Neutrophil (primary cell): ENCODE measurements at regions not wholly inside any gene's neighbourhood (a gene's known extent, or its start where the extent isn't known, plus 50 kb on each side); places are given as distances from the start of the nearest gene placed in this dataset.
"Not testable (repeated sequence)": the region's sequence is repeated elsewhere in the genome, so short reads cannot be mapped to it uniquely, and the experiment has no call there.

ENCODE experiments used
- H3K27ac ChIP-seq: fragments of 200-600 bp; sonication (generic); 2 replicates; pipeline ENCODE4 v1.5.1; 2016; ENCODE audit warnings: mild to moderate bottlenecking, moderate library complexity
- H3K27me3 ChIP-seq: fragments of 200-600 bp; sonication (generic); 2 replicates; pipeline ENCODE4 v1.6.0; 2016; ENCODE audit warnings: mild to moderate bottlenecking
- H3K36me3 ChIP-seq: fragments of 200-600 bp; sonication (generic); 2 replicates; pipeline ENCODE4 v1.5.1; 2017
- H3K4me1 ChIP-seq, 2 experiments: fragments of 200-600 bp in 1 of 2; sonication (generic) in 1 of 2; 1 replicate in 1 of 2; 2 replicates in 1 of 2; pipeline versions ENCODE4 v1.5.1 to v1.6.1; 2013 to 2016; ENCODE audit warnings: low read depth in 1 of 2, low read length in 1 of 2, mild to moderate bottlenecking in 1 of 2, moderate library complexity in 1 of 2; ENCODE audit not compliant: control insufficient read depth in 1 of 2, insufficient read depth in 1 of 2
- H3K4me3 ChIP-seq, 2 experiments: fragments of 200-600 bp in 1 of 2; sonication (generic) in 1 of 2; 1 replicate in 1 of 2; 2 replicates in 1 of 2; pipeline ENCODE4 v1.5.1; 2013 to 2016; ENCODE audit warnings: low read depth in 1 of 2, low read length in 1 of 2, mild to moderate bottlenecking in 1 of 2, moderate library complexity in 1 of 2
- H3K9me3 ChIP-seq: fragments of 200-600 bp; sonication (generic); 2 replicates; pipeline ENCODE4 v1.5.1; 2016
- TF ChIP-seq, protein P1 (sequence below): fragments of 200-600 bp; sonication (generic); IDR thresholded peaks from 2 replicates; pipeline ENCODE4 v1.5.1; 2016; ENCODE audit warnings: antibody characterized with exemption

DNA sequence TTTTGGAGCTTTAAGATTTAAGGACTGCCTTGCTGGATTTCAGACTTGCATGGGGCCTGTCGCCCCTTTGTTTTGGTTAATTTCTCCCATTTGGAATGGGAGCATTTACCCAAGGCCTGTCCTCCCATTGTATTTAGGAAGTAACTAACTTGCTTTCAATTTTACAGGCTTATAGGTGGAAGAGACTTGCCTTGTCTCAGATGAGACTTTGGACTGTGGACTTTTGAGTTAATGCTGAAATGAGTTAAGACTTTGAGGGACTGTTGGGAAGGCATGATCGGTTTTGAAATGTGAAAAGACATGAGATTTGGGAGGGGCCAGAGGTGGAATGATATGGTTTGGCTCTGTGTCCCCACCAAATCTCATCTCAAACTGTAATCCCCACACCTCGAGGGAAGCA lies 56.5 kb upstream of the TNFSF10 start:
- not testable (repeated sequence) for H3K36me3 ChIP-seq, H3K27me3 ChIP-seq, H3K9me3 ChIP-seq, H3K27ac ChIP-seq, H3K4me3 ChIP-seq
- H3K4me1 ChIP-seq: peaks cover 7 to 11% of the 10 kb centered on the region in 2 experiments

DNA sequence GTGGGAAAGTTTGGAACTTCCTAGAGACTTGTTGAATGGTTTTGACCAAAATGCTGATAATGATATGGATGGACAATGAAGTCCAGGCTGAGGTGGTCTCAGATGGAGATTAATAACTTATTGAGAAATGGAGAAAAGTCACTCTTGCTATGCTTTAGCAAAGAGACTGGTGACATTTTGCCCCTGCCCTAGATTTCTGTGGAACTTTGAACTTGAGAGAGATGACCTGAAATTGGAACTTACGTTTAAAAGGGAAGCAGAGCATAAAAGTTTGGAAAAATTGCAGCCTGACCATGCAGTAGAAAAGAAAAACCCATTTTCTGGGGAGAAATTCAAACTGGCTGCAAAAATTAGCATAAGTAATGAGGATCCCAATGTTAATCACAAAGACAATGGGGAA lies 55.5 kb upstream of the TNFSF10 start:
- not testable (repeated sequence) for H3K27me3 ChIP-seq, H3K27ac ChIP-seq, H3K9me3 ChIP-seq, H3K4me3 ChIP-seq, H3K36me3 ChIP-seq
- H3K4me1 ChIP-seq: peaks cover 7 to 11% of the 10 kb centered on the region in 2 experiments

DNA sequence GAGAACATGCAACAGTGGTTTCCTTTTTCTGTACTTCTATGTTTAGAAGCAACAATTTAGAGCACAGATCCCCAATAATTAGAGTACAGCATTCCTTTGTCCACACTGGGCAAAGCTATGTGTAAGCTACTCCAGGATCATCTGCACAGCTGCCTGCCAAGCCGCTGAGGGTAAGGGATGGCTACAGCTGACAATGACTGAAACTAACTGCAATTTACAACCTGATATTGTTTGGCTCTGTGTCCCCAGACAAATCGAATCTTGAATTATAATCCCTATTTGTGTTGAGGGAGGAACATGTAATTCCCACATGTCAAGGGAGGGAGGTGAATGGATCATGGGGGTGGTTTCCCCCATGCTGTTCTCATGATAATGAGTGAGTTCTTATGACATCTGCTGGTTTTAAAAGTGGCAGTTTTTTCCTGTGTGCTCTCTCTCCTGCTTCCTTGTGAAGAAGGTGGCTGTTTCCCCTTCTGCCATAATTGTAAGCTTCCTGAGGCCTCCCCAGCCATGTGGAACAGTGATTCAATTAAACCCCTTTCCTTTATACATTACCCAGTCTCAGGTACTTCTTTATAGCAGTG lies 54.8 kb upstream of the TNFSF10 start:
- Histone ChIP-seq H3K36me3 (no peaks in the 10 kb centered on the region), H3K4me3 (no peak overlapping the region), H3K27ac (peak overlapping the region; percentile 11), H3K27me3 (no peaks in the 10 kb centered on the region), H3K9me3 (no peaks in the 10 kb centered on the region), H3K4me1 (peaks cover 7 to 11% of the 10 kb centered on the region in 2 experiments)
- TF ChIP-seq, protein P1, sequence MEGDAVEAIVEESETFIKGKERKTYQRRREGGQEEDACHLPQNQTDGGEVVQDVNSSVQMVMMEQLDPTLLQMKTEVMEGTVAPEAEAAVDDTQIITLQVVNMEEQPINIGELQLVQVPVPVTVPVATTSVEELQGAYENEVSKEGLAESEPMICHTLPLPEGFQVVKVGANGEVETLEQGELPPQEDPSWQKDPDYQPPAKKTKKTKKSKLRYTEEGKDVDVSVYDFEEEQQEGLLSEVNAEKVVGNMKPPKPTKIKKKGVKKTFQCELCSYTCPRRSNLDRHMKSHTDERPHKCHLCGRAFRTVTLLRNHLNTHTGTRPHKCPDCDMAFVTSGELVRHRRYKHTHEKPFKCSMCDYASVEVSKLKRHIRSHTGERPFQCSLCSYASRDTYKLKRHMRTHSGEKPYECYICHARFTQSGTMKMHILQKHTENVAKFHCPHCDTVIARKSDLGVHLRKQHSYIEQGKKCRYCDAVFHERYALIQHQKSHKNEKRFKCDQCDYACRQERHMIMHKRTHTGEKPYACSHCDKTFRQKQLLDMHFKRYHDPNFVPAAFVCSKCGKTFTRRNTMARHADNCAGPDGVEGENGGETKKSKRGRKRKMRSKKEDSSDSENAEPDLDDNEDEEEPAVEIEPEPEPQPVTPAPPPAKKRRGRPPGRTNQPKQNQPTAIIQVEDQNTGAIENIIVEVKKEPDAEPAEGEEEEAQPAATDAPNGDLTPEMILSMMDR: no peak

DNA sequence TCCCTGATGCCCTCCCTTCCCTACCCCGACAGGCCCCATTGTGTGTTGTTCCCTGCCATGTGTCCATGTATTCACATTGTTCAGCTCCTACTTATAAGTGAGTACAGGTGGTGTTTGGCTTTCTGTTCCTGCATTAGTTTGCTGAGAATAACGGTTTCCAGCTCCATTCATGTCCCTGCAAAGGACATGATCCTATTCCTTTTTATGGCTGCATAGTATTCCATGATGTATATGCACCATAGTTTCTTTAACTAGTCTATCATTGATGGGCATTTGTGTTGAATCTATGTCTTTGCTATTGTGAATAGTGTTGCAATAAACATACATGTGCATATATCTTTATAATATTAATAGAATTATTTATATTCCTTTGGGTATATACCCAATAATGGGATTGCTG lies 52.1 kb upstream of the TNFSF10 start:
- Histone ChIP-seq H3K27ac (no peak overlapping the region), H3K27me3 (no peaks in the 10 kb centered on the region), H3K9me3 (no peaks in the 10 kb centered on the region), H3K4me3 (no peak overlapping the region), H3K36me3 (no peaks in the 10 kb centered on the region), H3K4me1 (peaks cover 7 to 11% of the 10 kb centered on the region in 2 experiments)
- TF ChIP-seq, protein P1: no peak

DNA sequence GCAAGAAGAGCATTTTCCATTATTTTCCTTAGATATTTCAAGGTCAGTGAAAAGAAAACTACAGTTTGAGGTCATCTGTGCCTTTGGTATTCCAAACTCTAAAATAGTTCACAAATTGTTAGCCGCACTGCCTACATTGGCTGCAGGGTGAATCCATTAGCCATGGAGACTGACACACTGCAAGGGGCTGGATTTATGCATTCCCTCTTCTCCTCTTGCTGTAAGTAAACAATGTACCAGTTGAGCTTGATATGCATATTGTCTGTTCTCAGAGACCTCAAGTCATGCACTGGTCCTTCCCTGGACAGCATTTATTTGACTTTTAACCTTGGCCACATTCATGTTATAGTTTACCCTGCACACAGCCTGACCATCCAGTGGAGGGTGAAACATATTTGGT lies 50.2 kb upstream of the TNFSF10 start:
- H3K27ac ChIP-seq: no peak overlapping the region
- TF ChIP-seq, protein P1: no peak

More for the DNA sequence above, 50.2 kb upstream of the TNFSF10 start:
- no peaks in the 10 kb centered on the region for H3K9me3 ChIP-seq
- no peaks in the 10 kb centered on the region for H3K36me3 ChIP-seq
- peaks cover 18 to 22% of the 10 kb centered on the region in 2 experiments for H3K4me1 ChIP-seq
- no peak overlapping the region for H3K4me3 ChIP-seq
- no peaks in the 10 kb centered on the region for H3K27me3 ChIP-seq
